Trophoblast cell (in vitro differentiated cells and primary cell): ENCODE measurements at regions not wholly inside any gene's neighbourhood (a gene's known extent, or its start where the extent isn't known, plus 50 kb on each side); places are given as distances from the start of the nearest gene placed in this dataset.

ENCODE experiments used
- DNase-seq, 2 donors: peaks; one replicate each; pipeline ENCODE4 v3.0.0-alpha.2; 2016
- H2AFZ ChIP-seq: 2 replicates; pipeline ENCODE4 v1.6.1; 2013; ENCODE audit warnings: low read length, moderate library complexity, mild to moderate bottlenecking; ENCODE audit not compliant: insufficient read depth, poor library complexity
- H2AK5ac ChIP-seq: 2 replicates; pipeline ENCODE4 v1.6.1; 2013; ENCODE audit warnings: mild to moderate bottlenecking, low read length
- H2BK120ac ChIP-seq: 2 replicates; pipeline ENCODE4 v1.6.1; 2013; ENCODE audit warnings: low read length, mild to moderate bottlenecking, moderate library complexity; ENCODE audit not compliant: insufficient read depth, poor library complexity
- H2BK12ac ChIP-seq: 2 replicates; pipeline ENCODE4 v1.6.1; 2013; ENCODE audit warnings: mild to moderate bottlenecking, low read length, moderate library complexity
- H2BK5ac ChIP-seq: 2 replicates; pipeline ENCODE4 v1.6.1; 2013; ENCODE audit warnings: low read length, low read depth, moderate library complexity, mild to moderate bottlenecking; ENCODE audit not compliant: poor library complexity
- H3K14ac ChIP-seq: 2 replicates; pipeline ENCODE4 v1.6.1; 2013; ENCODE audit warnings: mild to moderate bottlenecking, low read length
- H3K18ac ChIP-seq: 2 replicates; pipeline ENCODE4 v1.6.1; 2013; ENCODE audit warnings: mild to moderate bottlenecking, low read length
- H3K23ac ChIP-seq: 2 replicates; pipeline ENCODE4 v1.6.1; 2013; ENCODE audit warnings: low read length
- H3K27ac ChIP-seq: 2 replicates; pipeline ENCODE4 v1.5.1; 2013; ENCODE audit warnings: low read depth, mild to moderate bottlenecking, inconsistent platforms, low read length, moderate library complexity
- H3K27me3 ChIP-seq: 2 replicates; pipeline ENCODE4 v1.6.1; 2013; ENCODE audit warnings: inconsistent platforms, mild to moderate bottlenecking, low read length, moderate library complexity; ENCODE audit not compliant: insufficient read depth
- H3K36me3 ChIP-seq, 2 experiments: 1 replicate in 1 of 2; 2 replicates in 1 of 2; pipeline ENCODE4 v1.6.1; 2013; ENCODE audit warnings: low read length in 2 of 2, mild to moderate bottlenecking in 2 of 2, moderate library complexity in 1 of 2; ENCODE audit not compliant: insufficient read depth in 2 of 2, control insufficient read depth in 1 of 2
- H3K4ac ChIP-seq: 2 replicates; pipeline ENCODE4 v1.6.1; 2013; ENCODE audit warnings: low read depth, mild to moderate bottlenecking, low read length, moderate library complexity
- H3K4me1 ChIP-seq, 2 experiments: 1 replicate in 1 of 2; 2 replicates in 1 of 2; pipeline ENCODE4 v1.6.1; 2013; ENCODE audit warnings: low read length in 2 of 2, mild to moderate bottlenecking in 2 of 2, moderate library complexity in 1 of 2; ENCODE audit not compliant: insufficient read depth in 2 of 2, control insufficient read depth in 1 of 2
- H3K4me2 ChIP-seq: 2 replicates; pipeline ENCODE4 v1.6.1; 2013; ENCODE audit warnings: inconsistent platforms, mild to moderate bottlenecking, low read length, moderate library complexity
- H3K4me3 ChIP-seq: 2 replicates; pipeline ENCODE4 v1.5.1; 2013; ENCODE audit warnings: mild to moderate bottlenecking, low read depth, low read length, inconsistent platforms
- H3K79me1 ChIP-seq: one replicate; pipeline ENCODE4 v1.6.1; 2013; ENCODE audit warnings: low read length
- H3K79me2 ChIP-seq: 2 replicates; pipeline ENCODE4 v1.6.1; 2013; ENCODE audit warnings: low read length, mild to moderate bottlenecking; ENCODE audit not compliant: control insufficient read depth, insufficient read depth, poor library complexity
- H3K9ac ChIP-seq: 2 replicates; pipeline ENCODE4 v1.6.1; 2013; ENCODE audit warnings: mild to moderate bottlenecking, low read length
- H3K9me3 ChIP-seq: 2 replicates; pipeline ENCODE4 v1.6.1; 2013; ENCODE audit warnings: low read depth, mild to moderate bottlenecking, control low read depth, inconsistent platforms, low read length; ENCODE audit not compliant: insufficient read depth
- H4K12ac ChIP-seq: 2 replicates; pipeline ENCODE4 v1.6.1; 2013; ENCODE audit warnings: low read depth, mild to moderate bottlenecking, low read length, moderate library complexity
- H4K8ac ChIP-seq: 2 replicates; pipeline ENCODE4 v1.6.1; 2013; ENCODE audit warnings: low read depth, mild to moderate bottlenecking, low read length, moderate library complexity
- H4K91ac ChIP-seq: one replicate; pipeline ENCODE4 v1.6.1; 2013; ENCODE audit warnings: low read depth, mild to moderate bottlenecking, low read length, moderate library complexity
- WGBS: extraction: QIAGEN DNeasy Blood & Tissue Kit; methylation state at CpG from one replicate; pipeline ENCODE4 v1.1.7; 2013; ENCODE audit warnings: missing lambda C conversion rate; ENCODE audit not compliant: insufficient read length, insufficient coverage; ENCODE audit errors: extremely low coverage; 5-methylcytosine and 5-hydroxymethylcytosine counted together

DNA sequence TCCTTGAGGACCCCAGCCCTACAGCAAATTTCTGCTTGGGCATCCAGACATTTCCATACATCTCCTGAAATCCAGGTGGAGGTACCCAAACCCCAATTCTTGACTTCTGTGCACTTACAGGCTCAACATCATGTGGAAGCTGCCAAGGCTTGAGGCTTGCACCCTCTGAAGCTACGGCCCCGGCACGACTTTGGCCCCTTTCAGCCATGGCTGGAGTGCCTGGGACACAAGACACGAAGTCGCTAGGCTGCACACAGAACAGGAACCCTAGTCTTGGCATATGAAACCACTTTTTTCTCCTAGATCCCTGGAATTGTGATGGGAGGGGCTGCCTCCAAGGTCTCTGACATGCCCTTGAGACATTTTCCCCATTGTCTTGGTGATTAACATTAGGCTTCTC lies 1417.7 kb downstream of the ARAP2 start:
- H3K27ac ChIP-seq = no peak overlapping the region
- no peak overlapping the region for H2BK12ac ChIP-seq
- H2AFZ ChIP-seq = no peak overlapping the region
- H2AK5ac ChIP-seq = no peak overlapping the region
- no peak overlapping the region for H4K91ac ChIP-seq
- no peak overlapping the region for H4K12ac ChIP-seq
- H4K8ac ChIP-seq = no peak overlapping the region
- H3K9me3 ChIP-seq = no peaks in the 10 kb centered on the region
- no peak overlapping the region for H3K23ac ChIP-seq
- H3K27me3 ChIP-seq = no peaks in the 10 kb centered on the region
- no peak overlapping the region for H2BK120ac ChIP-seq
- no CpG with 5 or more reads among the region's 5 CpGs for WGBS
- no peak overlapping the region for H3K4me2 ChIP-seq
- H3K36me3 ChIP-seq = no peaks in the 10 kb centered on the region
- no peak overlapping the region for H3K4ac ChIP-seq
- DNase-seq = no peak
- H3K4me3 ChIP-seq = no peak overlapping the region
- no peaks in the 10 kb centered on the region for H3K79me2 ChIP-seq
- no peak overlapping the region for H3K14ac ChIP-seq
- H3K79me1 ChIP-seq = no peaks in the 10 kb centered on the region
- H2BK5ac ChIP-seq = no peak overlapping the region
- H3K4me1 ChIP-seq = no peaks in the 10 kb centered on the region
- H3K9ac ChIP-seq = no peak overlapping the region
- no peak overlapping the region for H3K18ac ChIP-seq

DNA sequence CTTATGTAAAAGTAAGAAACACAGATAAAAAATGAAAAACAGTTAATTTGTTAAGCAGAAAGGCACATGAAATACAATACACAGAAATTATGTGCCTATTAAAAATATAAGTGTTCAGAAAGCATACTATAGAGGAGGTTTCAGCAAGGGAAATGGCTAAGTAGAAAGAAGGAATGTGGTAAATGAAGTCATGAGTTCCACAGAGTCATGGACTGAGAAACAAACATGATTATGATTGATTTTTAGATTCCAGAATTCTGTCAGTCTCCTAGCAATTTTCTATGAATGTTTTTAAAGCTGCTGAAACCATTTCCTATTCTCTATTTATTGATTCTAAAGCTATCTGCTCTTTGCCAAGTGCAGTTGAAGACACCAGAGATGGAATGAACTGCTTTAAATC lies 1398.4 kb downstream of the ARAP2 start:
- no peak overlapping the region for H3K14ac ChIP-seq
- no peak overlapping the region for H4K8ac ChIP-seq
- DNase-seq = no peak
- H3K9ac ChIP-seq = no peak overlapping the region
- no peak overlapping the region for H2BK120ac ChIP-seq
- H3K79me1 ChIP-seq = peaks cover 3% of the 10 kb centered on the region
- no peaks in the 10 kb centered on the region for H3K36me3 ChIP-seq
- H3K18ac ChIP-seq = no peak overlapping the region
- no peaks in the 10 kb centered on the region for H3K79me2 ChIP-seq
- no peak overlapping the region for H2AK5ac ChIP-seq
- no peak overlapping the region for H2BK5ac ChIP-seq
- no peak overlapping the region for H4K12ac ChIP-seq
- H2AFZ ChIP-seq = no peak overlapping the region
- no peak overlapping the region for H3K4me3 ChIP-seq
- H3K27ac ChIP-seq = no peak overlapping the region
- no peaks in the 10 kb centered on the region for H3K4me1 ChIP-seq
- peaks cover 2% of the 10 kb centered on the region for H3K9me3 ChIP-seq
- no peak overlapping the region for H4K91ac ChIP-seq
- H3K4ac ChIP-seq = no peak overlapping the region
- H3K27me3 ChIP-seq = no peaks in the 10 kb centered on the region
- no peak overlapping the region for H2BK12ac ChIP-seq
- H3K23ac ChIP-seq = no peak overlapping the region
- no peak overlapping the region for H3K4me2 ChIP-seq

DNA sequence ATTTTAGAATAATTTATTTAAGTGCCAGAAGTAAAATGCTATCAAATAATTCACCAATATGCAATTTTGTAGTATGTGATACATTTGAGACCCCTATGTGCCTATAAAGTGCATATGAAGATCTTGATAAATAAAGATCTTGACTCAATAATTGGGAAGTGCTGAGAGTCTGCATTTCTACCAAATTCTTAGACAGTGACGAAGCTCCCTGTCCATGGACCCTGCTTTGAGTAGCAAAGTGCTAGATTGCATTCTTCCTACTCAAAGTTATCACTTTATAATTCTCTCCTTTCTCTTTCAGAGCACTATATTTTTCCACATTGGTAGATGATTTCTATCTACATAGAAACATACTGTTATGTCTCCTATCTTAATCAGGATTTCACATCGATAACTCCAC lies 1393.9 kb downstream of the ARAP2 start:
- Histone ChIP-seq H2BK12ac (no peak overlapping the region), H2AFZ (no peak overlapping the region), H4K12ac (no peak overlapping the region), H2AK5ac (no peak overlapping the region), H3K9ac (no peak overlapping the region), H3K9me3 (peaks cover 2% of the 10 kb centered on the region), H3K27ac (no peak overlapping the region), H3K4ac (no peak overlapping the region), H3K18ac (no peak overlapping the region), H2BK5ac (no peak overlapping the region), H3K4me1 (peaks cover 0 to 2% of the 10 kb centered on the region in 2 experiments), H2BK120ac (no peak overlapping the region), H4K8ac (no peak overlapping the region), H3K14ac (no peak overlapping the region), H3K79me1 (peaks cover 3% of the 10 kb centered on the region), H3K4me2 (no peak overlapping the region), H3K79me2 (no peaks in the 10 kb centered on the region), H3K23ac (no peak overlapping the region), H3K36me3 (no peaks in the 10 kb centered on the region), H4K91ac (no peak overlapping the region), H3K27me3 (no peaks in the 10 kb centered on the region), H3K4me3 (no peak overlapping the region)
- WGBS = no CpG with 5 or more reads among the region's 2 CpGs
- no peak for DNase-seq

DNA sequence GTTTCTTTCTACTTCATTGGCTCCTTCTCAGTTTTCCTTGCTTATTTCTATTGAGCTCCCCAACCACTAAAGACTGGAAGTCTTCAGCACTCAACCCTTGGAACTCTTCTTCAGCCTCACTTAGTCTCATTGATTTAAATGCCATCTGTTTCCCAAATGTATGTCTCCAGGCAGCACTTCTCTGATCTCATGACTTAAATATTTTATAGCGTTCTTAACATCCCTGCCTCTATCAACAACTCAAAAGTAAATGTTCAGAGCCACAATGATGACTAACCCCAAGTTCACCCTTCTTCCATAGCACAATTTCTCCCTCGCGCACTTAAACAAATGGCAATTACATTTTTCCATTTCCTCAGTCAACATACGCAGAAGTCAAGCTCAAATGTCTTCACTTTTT lies 1393.3 kb downstream of the ARAP2 start:
- no peak for DNase-seq
- WGBS = no CpG with 5 or more reads among the region's 4 CpGs
- Histone ChIP-seq H3K27me3 (no peaks in the 10 kb centered on the region), H3K36me3 (no peaks in the 10 kb centered on the region), H3K4me1 (peaks cover 0 to 2% of the 10 kb centered on the region in 2 experiments), H2BK12ac (no peak overlapping the region), H3K18ac (no peak overlapping the region), H2BK5ac (peak overlapping the region; percentile 28), H3K4me3 (no peak overlapping the region), H4K91ac (no peak overlapping the region), H3K14ac (no peak overlapping the region), H3K9ac (no peak overlapping the region), H3K23ac (no peak overlapping the region), H2BK120ac (no peak overlapping the region), H3K27ac (peak overlapping the region; percentile 10), H2AK5ac (no peak overlapping the region), H2AFZ (no peak overlapping the region), H3K4ac (no peak overlapping the region), H3K9me3 (peaks cover 2% of the 10 kb centered on the region), H4K8ac (no peak overlapping the region), H3K4me2 (no peak overlapping the region), H4K12ac (no peak overlapping the region), H3K79me2 (no peaks in the 10 kb centered on the region), H3K79me1 (peaks cover 3% of the 10 kb centered on the region)
